Keratinocyte (primary cell): ENCODE measurements at regions not wholly inside any gene's neighbourhood (a gene's known extent, or its start where the extent isn't known, plus 50 kb on each side); places are given as distances from the start of the nearest gene placed in this dataset.

Source experiments
- DNase-seq: peaks from one replicate; pipeline ENCODE4 v3.0.0-alpha.2; 2011; ENCODE audit warnings: low read depth, missing footprints, low spot score
- FAIRE-seq: peaks from 2 replicates; lab custom pipeline; 2011; peaks lifted over from hg19 to GRCh38; lab: Jason Lieb, UNC
- H2AFZ ChIP-seq: 2 replicates; pipeline ENCODE4 v1.6.0; 2012; ENCODE audit warnings: low read length, control low read depth, inconsistent platforms; ENCODE audit not compliant: control insufficient read depth
- H3K27ac ChIP-seq: 2 replicates; pipeline ENCODE4 v1.5.1; 2011; ENCODE audit warnings: low read length; ENCODE audit not compliant: control insufficient read depth, insufficient read depth
- H3K27me3 ChIP-seq: 3 replicates; pipeline ENCODE4 v1.6.0; 2011; ENCODE audit warnings: low read length; ENCODE audit not compliant: control insufficient read depth, insufficient read depth; ENCODE audit errors: extremely low read depth
- H3K36me3 ChIP-seq, 2 experiments: 2 replicates in 1 of 2; 3 replicates in 1 of 2; pipeline ENCODE4 v1.5.1; 2011; ENCODE audit warnings: low read length in 2 of 2, mild to moderate bottlenecking in 1 of 2; ENCODE audit not compliant: control insufficient read depth in 2 of 2, insufficient read depth in 2 of 2; ENCODE audit errors: extremely low read depth in 1 of 2
- H3K4me1 ChIP-seq: 3 replicates; pipeline ENCODE4 v1.5.1; 2011; ENCODE audit warnings: low read length; ENCODE audit not compliant: control insufficient read depth, insufficient read depth; ENCODE audit errors: extremely low read depth
- H3K4me2 ChIP-seq: 3 replicates; pipeline ENCODE4 v1.6.0; 2011; ENCODE audit warnings: low read depth, low read length; ENCODE audit not compliant: control insufficient read depth, insufficient read depth; ENCODE audit errors: extremely low read depth
- H3K4me3 ChIP-seq, 3 experiments: fragments of 200-600 bp in 1 of 3; sonication (generic) in 1 of 3; 2 replicates in 2 of 3; 3 replicates in 1 of 3; pipeline ENCODE4 v1.5.1; 2011 to 2016; ENCODE audit warnings: low read length in 3 of 3, mild to moderate bottlenecking in 3 of 3, control low read depth in 2 of 3, inconsistent platforms in 1 of 3, low read depth in 1 of 3, mixed read lengths in 1 of 3, mixed run types in 1 of 3, moderate library complexity in 1 of 3; ENCODE audit not compliant: control insufficient read depth in 2 of 3, insufficient read depth in 2 of 3; ENCODE audit errors: extremely low read depth in 1 of 3
- H3K79me2 ChIP-seq: 2 replicates; pipeline ENCODE4 v1.6.0; 2012; ENCODE audit warnings: low read length; ENCODE audit not compliant: control insufficient read depth, insufficient read depth
- H3K9ac ChIP-seq: 3 replicates; pipeline ENCODE4 v1.6.0; 2011; ENCODE audit warnings: low read length; ENCODE audit not compliant: control insufficient read depth, insufficient read depth; ENCODE audit errors: extremely low read depth
- H3K9me1 ChIP-seq: 3 replicates; pipeline ENCODE4 v1.6.0; 2011; ENCODE audit warnings: low read length; ENCODE audit not compliant: control insufficient read depth, insufficient read depth; ENCODE audit errors: extremely low read depth
- H3K9me3 ChIP-seq: 2 replicates; pipeline ENCODE4 v1.5.1; 2012; ENCODE audit warnings: low read depth, low read length; ENCODE audit not compliant: control insufficient read depth
- H4K20me1 ChIP-seq: 3 replicates; pipeline ENCODE4 v1.6.0; 2011; ENCODE audit warnings: low read length; ENCODE audit not compliant: control insufficient read depth, insufficient read depth; ENCODE audit errors: extremely low read depth
- CTCF ChIP-seq, 3 experiments: IDR thresholded peaks in 1 of 3; conservative IDR thresholded peaks in 1 of 3; optimal IDR thresholded peaks in 1 of 3; 2 replicates in 2 of 3; 3 replicates in 1 of 3; pipeline versions ENCODE3 to v1.5.1; 2011; ENCODE audit warnings: low read length in 3 of 3, mild to moderate bottlenecking in 3 of 3, moderate library complexity in 2 of 3, control low read depth in 1 of 3, inconsistent platforms in 1 of 3; ENCODE audit not compliant: insufficient read depth in 2 of 3; ENCODE audit errors: extremely low read depth in 1 of 3
- EZH2 ChIP-seq: IDR thresholded peaks from one replicate; pipeline ENCODE4 v1.6.1; 2012; ENCODE audit warnings: inconsistent platforms, mild to moderate bottlenecking, low read length, moderate library complexity
- dilution Hi-C: fragments of 300-500 bp; cut with MboI; formaldehyde crosslinking; loops from one replicate; pipeline ENCODE4 v1.7.0; 2020; ENCODE audit warnings: low sequenced_read_pairs; ENCODE audit not compliant: extremely low pct_ligation_motif_present

- no peaks in the 10 kb centered on the region for H3K79me2 ChIP-seq
- no peaks in the 10 kb centered on the region for H3K36me3 ChIP-seq
- no peaks in the 10 kb centered on the region for H3K9me3 ChIP-seq
- no peak overlapping the region for H2AFZ ChIP-seq
- no peak overlapping the region for H3K27ac ChIP-seq
- no peaks in the 10 kb centered on the region for H3K9me1 ChIP-seq
- TF ChIP-seq EZH2 = no peak
- TF ChIP-seq CTCF (optimal IDR thresholded peaks at IDR 0.05 in 1 of 3, IDR thresholded peaks at IDR 0.05 in 1 of 3, conservative IDR thresholded peaks at IDR 0.05 in 1 of 3; ENCODE audit: extremely low read depth in 1 of 3, insufficient read depth in 2 of 3, low read length in 3 of 3) = no peak
- H3K4me3 ChIP-seq = no peak overlapping the region
- no peaks in the 10 kb centered on the region for H4K20me1 ChIP-seq
- dilution Hi-C loops = no loop called here
- no peaks in the 10 kb centered on the region for H3K4me1 ChIP-seq
- no peaks in the 10 kb centered on the region for H3K27me3 ChIP-seq
- no peak for FAIRE-seq
- no peak overlapping the region for H3K9ac ChIP-seq
- DNase-seq = no peak
- no peak overlapping the region for H3K4me2 ChIP-seq
Measured at GRCh38 chr1:199449221-199449620, 578.3 kb upstream of the NR5A2 start.

GRCh38 chr1:199449681-199450080 is 577.8 kb upstream of the NR5A2 start:
- Histone ChIP-seq H3K36me3 (no peaks in the 10 kb centered on the region), H3K27ac (no peak overlapping the region), H4K20me1 (no peaks in the 10 kb centered on the region), H3K9ac (no peak overlapping the region), H3K4me3 (no peak overlapping the region), H3K9me3 (no peaks in the 10 kb centered on the region), H2AFZ (no peak overlapping the region), H3K4me2 (no peak overlapping the region), H3K4me1 (no peaks in the 10 kb centered on the region), H3K9me1 (no peaks in the 10 kb centered on the region), H3K79me2 (no peaks in the 10 kb centered on the region), H3K27me3 (no peaks in the 10 kb centered on the region)
- DNase-seq (no peak), FAIRE-seq (no peak)
- TF ChIP-seq EZH2 (no peak), CTCF (optimal IDR thresholded peaks at IDR 0.05 in 1 of 3, IDR thresholded peaks at IDR 0.05 in 1 of 3, conservative IDR thresholded peaks at IDR 0.05 in 1 of 3; ENCODE audit: extremely low read depth in 1 of 3, insufficient read depth in 2 of 3, low read length in 3 of 3) (no peak)
- dilution Hi-C loops = no loop called here
